Pons (tissue), 1 donor: ENCODE measurements at regions not wholly inside any gene's neighbourhood (a gene's known extent, or its start where the extent isn't known, plus 50 kb on each side); places are given as distances from the start of the nearest gene placed in this dataset.
"Not testable (repeated sequence)": the region's sequence is repeated elsewhere in the genome, so short reads cannot be mapped to it uniquely, and the experiment has no call there.

Source experiments
- DNase-seq: peaks from one replicate; pipeline ENCODE4 v3.0.0-alpha.2; 2016; ENCODE audit warnings: low spot score

DNA sequence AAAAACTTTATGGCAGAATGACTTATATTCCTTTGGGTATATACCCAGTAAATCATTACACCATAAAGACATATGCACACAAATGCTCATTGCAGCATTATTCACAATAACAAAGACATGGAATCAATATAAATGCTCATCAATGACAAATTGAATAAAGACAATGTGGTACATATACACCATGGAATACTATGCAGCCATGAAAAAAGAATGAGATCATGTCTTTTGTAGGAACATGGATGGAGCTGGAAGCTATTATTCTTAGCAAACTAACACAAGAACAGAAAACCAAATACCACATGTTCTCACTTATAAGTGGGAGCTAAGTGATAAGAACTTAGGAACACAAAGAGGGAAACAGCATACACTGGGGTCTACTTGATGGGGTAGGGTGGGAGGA, 321.7 kb downstream of the ZNF674 start:
- DNase-seq: not testable (repeated sequence)

DNA sequence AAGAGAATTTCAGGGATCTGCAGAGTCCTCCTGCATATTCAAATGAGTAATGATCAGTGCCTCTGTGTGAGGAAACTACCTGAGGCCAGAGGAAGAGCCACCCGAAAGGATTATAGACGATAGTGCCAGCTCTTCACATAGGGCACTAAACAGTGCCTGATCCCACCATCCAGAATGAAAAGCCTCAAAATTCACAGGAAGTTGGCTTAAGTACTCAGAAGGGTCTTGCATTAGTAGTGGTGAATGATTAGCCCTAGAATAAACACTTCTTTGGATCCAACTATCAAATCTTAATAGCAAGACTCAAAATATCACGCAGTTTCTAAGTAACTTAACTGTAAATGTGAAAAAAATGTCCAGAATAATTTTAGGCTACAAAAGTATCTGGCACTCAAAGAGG, 324.4 kb downstream of the ZNF674 start:
- DNase-seq: no peak

DNA sequence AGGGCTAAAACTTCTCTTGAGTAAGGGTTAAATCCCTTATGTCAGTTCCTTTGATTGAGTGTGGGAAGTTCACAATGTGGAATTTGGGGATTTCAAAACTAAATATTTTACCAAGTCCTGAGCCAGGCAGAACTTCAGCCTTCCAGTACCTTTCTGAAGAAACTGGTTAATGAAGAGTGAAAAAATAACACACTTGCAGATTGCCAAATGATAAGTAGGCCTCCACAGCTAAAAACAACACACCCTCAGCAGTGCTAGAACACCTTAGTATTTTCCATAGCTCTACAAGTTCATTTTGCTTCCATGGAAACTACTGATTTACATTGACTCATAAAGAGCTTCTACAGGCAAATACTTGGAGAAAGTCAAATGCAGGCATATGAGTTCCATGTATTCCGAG, 326.8 kb downstream of the ZNF674 start:
- DNase-seq: no peak

DNA sequence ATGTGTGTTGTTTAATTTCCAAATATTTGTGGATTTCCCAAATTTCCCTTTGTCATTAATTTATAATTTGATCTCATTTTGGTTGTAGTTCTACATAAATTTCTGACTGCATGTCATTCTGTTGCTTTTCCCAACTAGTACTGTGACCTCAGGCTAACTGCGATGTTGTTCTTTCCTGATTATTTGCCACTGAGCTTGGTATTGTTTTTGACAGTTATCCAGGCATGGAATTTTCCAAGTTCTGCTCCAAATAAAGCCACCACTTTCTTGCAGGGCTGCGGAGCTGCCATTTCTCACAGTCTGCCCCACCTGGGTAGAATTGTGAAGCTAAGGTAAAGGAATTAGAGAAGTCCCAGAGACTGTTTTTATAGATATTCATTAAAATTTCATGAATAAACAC, 328.8 kb downstream of the ZNF674 start:
- DNase-seq: no peak

DNA sequence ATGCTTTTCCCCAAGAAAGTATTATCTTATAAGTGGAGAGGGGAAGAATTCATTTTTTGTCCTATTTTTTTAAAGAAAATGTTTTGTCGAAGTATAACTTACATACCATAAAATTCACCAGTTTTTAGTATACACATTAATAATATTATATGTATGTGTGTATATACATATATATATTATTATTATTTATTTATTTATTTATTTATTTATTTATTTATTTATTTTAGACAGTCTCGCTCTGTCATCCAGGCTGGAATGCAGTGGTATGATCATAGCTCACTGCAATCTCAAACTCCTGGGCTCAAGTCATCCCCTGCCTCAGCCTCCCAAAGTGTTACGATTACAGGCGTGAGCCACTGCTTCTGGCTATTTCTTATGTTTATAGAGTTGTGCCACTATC, 334.1 kb downstream of the ZNF674 start:
- no peak for DNase-seq

DNA sequence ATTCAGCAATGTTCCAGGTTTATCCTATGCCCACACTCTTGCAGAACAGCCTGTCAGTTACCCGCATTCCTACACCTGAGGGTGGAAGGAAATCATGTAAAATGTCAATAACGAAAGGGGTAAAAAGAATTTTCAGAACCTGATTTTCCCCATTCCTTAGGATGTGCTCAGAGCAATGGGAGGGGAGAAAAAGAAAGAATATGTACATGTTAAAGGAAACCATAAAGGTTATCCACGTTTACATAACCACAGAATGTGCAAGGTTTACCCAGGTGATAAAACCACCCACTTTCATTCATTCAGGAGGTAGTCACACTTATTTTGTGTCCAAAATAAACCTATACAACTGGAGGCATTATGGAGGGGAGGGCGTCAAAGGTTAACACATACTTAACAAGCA, 335.5 kb downstream of the ZNF674 start:
- no peak for DNase-seq

DNA sequence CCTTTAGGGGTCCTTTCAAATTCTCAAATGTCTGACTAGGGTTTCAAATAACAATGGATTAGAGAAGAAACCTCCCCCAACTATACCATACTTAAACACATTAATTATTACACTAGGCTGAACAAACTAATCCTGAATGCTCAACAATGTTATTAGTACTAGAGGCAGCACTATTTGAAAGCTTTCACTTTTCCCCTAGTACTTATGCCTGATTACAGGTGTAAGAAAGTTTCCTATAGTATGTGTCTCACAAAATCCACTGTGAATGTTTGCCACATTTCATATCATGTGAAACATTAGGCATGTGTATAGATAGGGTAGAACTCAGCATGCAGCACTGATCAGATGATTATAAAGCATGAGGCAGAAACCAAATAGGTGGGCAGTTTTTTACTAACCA, 336.2 kb downstream of the ZNF674 start:
- DNase-seq: no peak

DNA sequence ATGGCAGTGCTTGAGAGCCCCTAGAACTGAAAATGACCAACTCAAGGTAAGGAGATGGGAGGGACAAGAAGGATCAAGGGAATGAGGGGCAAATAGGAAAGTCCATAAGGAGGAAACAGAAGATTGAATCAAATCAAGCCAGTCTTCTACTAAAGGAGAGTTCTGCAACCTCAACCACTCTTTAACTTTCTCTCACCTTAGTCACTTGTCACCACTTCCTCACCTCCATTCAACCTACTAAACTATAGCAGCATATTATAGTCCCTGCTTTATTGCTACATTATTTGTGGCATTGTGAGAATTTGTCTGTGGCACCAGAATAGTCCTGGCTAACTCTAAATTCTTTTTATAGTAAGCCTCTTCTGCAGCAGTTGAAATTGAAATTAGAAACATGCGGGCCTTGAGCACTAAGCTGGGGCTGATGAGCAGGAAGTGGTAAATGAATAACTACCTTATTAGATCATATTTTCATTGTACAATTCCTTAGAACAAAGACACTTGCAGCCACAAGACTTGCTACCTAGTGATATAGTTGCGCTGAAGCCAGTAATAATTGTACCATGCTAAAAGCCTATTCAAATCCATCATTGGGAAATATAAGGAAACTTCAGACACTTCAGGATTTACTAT, 336.9 kb downstream of the ZNF674 start:
- no peak for DNase-seq

DNA sequence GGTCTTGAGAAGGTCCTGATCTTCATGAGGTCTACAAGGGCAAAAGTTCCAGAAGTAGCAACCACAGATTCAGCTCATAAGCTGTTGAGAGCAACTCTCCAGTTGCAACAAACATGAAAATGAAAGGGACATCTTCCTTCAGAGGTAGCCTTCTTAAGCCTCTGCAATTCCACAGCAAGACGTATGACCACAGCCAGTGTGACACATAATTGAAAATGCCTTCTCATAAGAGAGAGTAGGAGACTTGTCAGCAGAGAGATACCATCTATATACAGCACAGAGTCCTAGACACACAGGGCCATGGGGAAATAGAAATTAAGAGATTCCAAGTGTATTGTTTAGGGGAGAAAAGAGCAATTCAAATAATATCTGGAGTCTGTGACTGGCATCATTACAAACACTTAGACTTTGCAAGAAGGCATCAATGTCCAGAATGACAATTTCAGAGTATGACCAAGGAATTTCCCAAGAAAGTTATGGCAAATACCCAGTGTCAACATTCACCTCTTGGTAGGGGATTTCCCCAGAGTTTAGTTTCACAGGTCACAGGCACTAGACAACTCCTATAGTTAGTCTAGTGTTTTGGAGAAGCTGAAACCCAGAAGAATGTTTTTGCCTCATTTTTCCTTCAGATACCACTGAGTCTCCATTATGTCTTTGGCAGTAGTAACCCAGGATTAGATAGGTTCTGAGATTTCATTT, 340.3 kb downstream of the ZNF674 start:
- no peak for DNase-seq

DNA sequence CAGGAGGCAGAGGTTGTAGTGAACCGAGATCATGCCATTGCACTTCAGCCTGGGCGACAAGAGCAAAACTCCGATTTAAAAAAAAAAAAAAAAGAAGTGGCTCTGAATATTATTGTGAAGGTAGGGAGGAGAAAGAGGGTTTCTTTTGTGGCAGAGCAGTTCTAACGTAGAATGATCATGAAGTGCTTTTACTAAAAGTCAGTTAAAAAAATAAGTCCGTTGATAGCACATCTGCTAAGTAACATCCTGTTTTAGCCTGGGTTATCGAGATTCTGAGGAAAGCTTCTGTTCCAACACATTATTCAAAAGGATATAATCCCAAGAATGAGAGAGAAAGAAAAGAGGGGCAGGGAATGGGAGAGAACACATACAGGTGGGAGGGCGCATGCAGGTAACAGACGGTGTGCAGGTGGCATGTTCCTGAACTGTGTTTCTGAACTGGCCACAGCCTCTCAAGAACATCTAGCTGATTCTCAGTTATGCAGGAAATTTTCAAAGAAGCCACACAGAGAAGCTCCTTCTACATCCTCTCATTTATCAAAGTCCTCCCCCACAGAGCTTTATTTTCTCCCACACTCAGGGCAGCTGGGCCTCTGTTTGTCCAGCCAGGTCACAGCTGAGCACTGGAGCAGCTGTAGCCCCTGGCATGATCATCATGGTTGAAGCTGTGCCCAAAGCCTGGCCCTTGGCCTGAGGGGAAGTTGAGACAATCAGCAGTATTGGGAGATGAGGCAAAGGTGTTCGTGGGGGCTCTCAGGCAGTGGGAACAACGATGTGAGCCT, 342.3 kb downstream of the ZNF674 start:
- DNase-seq: no peak

DNA sequence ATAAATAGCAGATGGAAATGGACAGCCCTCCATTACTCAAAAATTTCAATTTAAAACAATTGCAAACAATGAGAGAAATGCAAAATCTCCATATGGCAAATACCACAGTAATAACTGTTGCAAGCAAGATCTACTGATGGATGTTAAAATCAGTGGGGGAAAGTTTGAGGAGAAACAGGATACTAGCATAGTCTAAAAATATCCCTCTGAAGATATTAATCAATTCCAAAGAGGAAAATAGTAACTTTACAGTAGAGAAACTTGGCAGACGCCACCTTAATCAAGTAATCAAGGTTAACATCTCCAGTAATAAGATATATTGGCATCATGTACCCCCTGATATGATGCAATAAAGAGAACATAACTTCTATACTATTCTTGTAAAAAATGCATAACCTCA, 344.8 kb downstream of the ZNF674 start:
- DNase-seq: no peak

DNA sequence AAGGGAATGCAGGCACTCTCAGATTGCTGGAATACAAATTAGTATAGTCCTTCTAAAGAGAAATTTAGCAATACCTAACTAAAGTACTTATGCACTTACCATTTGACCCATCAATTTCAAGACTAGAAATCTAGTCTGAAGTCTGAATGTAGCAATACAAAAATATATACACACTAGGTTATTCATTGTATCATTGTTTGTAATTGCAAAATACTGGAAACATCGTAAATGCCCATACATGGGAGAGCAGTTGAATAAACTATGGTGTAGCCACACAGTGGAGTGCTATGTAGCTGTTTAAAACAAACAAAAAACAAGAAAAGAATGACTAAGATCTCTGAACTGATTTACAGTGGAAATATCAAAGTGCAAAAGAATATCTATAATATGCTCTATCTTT, 346.4 kb downstream of the ZNF674 start:
- no peak for DNase-seq

DNA sequence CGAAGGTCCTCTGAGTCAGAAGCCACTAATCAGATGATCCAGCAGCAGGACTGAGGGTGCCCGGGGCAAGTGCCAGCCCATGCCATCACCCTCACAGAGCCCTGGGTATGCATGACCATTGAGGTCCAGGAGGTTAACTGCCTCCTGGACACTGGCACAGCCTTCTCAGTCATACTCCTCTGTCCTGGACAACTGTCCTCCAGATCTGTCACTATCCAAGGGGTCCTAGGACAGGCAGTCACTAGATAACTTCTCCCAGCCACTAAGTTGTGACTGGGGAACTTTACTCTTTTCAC, 358.5 kb downstream of the ZNF674 start:
- DNase-seq: not testable (repeated sequence)

DNA sequence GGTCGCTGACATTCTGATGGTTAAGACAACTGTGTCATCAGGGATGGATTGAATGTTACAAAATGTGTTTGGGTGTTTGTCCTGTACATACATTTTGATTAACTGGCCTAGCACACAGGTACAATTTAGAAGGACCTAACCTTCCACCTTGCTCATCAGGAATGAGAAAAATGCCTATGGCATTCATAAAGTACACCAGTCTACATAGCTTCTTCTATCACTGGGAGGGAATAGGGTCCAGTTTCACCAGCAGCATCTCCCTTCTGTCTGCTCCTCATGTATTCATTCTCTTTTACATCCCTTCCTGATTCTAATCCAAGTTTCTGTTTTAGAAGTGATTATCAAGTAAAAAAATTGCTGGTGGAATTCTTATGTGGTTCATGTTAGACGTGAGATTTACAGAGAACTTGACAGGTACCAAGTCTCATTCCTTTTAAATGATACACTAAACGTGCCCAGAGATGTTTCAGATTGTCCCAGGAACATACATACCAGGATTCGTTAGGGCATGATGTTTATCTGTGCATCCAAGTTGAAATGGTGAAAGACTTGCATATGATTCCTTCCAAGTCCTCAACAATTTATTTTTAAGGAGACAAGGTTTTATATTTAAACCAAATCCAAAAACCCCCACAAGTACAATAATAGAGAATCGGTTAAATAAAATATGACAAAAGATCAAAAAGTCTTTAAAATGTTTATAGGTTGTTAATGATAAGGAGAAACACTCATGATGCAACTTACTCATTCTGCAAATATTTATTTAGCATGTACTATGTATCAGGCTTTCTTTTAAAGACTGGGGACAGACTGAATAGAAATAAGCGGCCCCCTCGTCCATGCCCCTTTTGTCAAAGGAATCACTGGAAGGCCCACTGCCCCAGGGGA, 359.1 kb downstream of the ZNF674 start:
- no peak for DNase-seq

DNA sequence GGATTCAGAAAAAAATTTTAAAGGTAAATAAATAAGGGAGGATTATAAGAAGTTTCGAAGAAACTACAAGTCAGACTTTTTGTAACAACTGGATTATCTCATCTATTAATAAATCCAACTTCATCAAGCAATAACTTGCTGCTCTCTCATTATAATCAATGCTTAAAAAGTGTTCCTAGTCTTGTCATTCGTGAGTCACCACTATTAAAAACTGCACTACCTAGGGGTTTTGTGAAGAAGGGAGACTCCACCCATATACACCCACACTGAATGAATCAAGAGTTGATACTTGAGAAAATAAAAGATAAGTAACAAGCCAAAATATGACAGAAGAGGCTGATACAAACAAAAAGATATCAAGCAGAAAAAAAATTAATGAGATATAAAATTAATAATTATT, 360.5 kb downstream of the ZNF674 start:
- DNase-seq: no peak

DNA sequence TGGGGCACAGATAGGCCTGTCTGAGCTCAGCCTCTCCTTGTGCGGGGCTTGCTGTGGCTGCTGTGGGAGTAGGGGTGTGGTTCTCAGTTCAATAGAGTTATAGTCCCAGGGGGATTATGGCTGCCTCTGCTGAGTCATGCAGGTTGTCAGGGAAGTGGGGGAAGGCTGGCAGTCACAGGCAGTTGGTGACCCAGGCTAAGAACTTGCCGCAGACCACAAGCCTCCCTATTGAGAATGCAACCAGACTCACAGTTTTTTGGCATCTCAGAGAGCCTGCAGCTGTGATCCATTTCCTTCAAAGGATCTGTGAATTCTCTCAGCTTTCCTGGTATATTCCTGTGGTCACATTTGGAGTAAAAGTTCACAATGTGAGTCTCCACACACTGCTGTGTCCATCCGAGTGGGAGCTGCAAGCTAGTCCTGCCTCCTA, 364.9 kb downstream of the ZNF674 start:
- no peak for DNase-seq

DNA sequence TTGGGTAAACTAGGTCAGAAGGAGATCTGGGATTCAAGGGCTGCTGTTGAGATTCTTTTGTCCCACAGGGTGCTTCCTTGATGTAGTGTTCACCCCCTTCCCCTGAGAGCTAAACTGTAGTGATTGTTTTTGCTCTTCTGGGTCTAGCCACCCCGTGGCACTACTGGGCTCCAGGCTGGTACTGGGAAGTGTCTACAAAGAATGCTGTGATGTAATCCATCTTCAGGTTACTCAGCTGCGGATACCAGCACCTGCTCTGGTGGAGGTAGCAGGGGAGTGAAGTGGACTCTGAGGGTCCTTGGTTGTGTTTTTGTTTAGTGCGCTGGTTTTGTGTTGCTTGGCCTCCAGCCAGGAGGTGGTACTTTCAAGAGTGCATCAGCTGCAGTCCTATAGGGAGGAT, 365.5 kb downstream of the ZNF674 start:
- DNase-seq: no peak

DNA sequence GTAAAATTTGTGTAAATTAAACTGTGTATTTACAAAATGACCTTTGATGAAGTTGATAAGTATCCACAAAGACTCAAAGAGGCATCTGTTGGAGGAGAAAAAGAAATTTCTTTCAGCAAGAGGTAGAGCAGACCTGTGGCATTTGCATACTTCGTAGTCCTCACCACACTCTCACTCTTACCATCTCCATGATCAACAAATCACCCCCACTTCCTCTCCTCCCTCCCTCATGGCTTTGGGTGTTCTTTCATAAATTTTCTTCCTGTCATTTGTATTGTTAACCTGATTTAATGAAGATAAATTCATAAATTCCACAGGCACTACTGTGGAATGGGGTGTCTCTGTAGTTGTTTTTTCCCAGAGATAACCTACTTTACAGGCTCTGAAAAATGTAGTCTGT, 366.5 kb downstream of the ZNF674 start:
- no peak for DNase-seq

DNA sequence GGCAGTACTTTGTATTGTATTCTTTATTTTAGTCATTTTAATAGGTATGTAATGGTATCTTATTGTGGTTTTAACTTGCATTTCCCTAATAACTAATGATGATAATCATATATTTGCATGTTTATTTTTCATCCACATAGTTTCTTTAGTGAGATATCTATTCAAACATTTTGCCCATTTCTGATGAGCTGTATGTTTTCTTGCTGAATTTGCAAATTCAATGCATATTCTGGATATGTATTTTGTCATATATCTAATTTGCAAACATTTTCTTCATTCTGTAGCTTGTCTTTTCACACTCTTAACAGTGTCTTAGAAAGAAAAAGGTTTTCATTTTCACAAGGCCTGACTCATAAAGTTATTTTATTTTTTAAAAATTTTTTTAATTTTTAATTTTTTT, 372.1 kb downstream of the ZNF674 start:
- no peak for DNase-seq

DNA sequence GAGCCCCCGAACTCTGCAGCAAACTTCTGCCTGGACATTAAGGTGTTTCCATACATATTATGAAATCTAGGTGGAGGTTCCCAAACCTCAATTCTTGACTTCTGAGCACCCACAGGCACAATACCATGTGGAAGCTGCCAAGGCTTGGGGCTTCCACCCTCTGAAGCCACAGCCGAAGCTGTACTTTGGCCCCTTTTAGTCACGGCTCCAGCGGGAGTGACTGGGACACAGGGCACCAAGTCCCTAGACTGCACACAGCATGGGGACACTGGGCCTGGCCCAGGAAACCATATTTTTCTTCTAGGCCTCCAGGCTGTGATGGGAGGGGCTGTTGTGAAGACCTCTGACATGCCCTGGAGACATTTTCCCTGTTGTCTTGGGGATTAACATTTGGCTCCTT, 373.8 kb downstream of the ZNF674 start:
- DNase-seq: not testable (repeated sequence)

DNA sequence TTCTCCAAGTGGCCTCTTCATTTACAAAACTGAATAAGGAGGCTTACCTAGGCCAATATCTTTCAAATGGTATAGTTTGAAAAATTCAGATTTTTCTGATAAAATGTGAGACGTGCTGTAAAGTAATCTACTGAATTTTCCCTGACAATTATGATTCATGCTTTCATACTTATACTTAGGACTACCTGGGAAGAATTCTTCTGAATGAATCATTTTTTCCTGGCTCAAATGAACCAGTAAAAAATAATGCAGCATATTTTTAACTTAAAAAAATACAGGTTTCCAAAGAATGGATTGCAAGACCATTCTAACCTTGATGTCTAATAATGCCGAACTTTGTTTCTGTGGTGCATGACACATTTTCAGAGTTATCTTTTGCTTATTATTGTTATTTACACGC, 375.4 kb downstream of the ZNF674 start:
- DNase-seq: no peak

DNA sequence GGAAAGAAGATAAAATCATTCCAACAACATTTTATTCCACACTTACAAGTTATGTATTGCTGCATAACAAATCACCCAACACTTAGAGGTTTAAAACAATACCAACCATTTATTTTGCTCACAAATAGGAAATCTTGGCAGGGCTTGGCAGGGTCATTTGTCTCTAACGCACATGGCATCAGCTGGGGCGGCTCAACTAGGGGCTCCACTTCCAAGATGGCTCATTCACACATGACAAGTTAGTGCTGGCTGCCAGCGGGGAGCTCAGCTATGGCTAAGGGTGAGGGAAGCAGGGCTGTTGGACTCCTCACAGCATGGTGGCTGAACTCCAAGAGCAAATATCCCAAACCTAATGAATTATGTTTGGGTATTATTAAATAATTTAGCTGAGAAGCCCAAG, 377.0 kb downstream of the ZNF674 start:
- DNase-seq: no peak

DNA sequence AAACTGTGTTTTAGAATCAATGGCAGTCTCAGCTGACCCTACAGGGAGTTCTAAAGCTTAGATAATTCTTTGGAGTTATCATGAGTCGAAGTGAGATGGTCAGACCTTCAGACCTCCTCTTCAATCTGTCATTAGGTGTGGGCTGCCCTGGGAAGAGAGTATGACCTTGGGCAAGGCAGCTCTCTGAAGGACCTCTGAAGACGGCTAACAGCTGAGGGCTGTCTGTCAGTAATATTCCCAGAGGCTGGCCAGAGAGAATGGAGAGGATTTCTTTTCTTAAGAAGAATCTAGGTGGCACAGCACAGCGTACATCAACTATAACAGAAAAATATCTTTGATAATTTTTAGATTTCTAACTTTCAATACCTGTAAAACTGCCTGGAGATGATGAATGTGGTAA, 379.4 kb downstream of the ZNF674 start:
- no peak for DNase-seq
